ENCODE measurements at regions not wholly inside any gene's neighbourhood (a gene's known extent, or its start where the extent isn't known, plus 50 kb on each side); places are given as distances from the start of the nearest gene placed in this dataset.
"Not testable (repeated sequence)": the region's sequence is repeated elsewhere in the genome, so short reads cannot be mapped to it uniquely, and the experiment has no call there.

DNA sequence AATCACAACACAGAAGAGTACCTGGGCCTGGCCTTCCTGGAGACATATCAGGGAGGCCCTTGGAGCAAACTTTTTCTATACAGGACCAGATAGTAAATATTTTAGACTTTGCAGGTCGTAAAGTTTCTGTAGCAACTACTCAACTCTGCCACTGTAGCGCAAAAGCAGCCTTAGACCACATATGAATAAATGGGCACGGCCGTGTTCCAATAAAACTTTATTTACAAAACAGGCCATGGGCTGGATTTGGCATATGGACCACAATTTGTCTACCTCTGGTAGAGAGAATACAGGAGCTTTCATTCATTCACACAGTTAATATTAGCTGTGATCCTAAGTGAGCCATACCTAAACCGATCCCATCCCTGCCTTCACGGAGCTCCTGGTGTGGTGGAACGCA, 98.6 kb upstream of the CAB39 start:
- H3K4me3 ChIP-seq (ENCODE audit: low read depth, low read length), result no peak overlapping the region
- TF ChIP-seq, protein P1, sequence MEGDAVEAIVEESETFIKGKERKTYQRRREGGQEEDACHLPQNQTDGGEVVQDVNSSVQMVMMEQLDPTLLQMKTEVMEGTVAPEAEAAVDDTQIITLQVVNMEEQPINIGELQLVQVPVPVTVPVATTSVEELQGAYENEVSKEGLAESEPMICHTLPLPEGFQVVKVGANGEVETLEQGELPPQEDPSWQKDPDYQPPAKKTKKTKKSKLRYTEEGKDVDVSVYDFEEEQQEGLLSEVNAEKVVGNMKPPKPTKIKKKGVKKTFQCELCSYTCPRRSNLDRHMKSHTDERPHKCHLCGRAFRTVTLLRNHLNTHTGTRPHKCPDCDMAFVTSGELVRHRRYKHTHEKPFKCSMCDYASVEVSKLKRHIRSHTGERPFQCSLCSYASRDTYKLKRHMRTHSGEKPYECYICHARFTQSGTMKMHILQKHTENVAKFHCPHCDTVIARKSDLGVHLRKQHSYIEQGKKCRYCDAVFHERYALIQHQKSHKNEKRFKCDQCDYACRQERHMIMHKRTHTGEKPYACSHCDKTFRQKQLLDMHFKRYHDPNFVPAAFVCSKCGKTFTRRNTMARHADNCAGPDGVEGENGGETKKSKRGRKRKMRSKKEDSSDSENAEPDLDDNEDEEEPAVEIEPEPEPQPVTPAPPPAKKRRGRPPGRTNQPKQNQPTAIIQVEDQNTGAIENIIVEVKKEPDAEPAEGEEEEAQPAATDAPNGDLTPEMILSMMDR (IDR thresholded peaks at IDR 0.05; ENCODE audit: insufficient read depth, low read depth, low read length), result no peak
- DNase-seq (ENCODE audit: low read depth), result no peak

DNA sequence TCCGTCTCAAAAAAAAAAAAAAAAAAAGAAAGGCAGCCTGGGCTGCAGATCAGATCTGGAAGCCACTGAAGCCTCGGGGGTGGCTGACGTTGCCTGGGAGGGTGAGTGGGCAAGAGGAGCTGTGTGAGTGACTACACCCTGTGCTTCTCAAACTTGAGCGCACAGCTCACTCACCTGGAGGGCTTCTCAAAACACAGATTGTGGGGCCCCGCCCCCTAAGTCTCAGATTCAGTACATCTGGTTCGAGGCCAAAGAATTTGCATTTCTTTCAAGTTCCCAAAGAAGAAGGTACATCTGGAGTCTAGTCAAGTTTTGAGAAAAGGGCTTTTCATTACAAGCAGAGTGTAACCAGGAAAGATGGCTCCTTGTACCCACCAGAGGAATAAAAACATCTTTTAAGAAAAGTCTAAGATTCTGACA, 97.7 kb upstream of the CAB39 start:
- TF ChIP-seq, protein P1 (IDR thresholded peaks at IDR 0.05; ENCODE audit: insufficient read depth, low read depth, low read length), result no peak
- no peak for DNase-seq (ENCODE audit: low read depth)

DNA sequence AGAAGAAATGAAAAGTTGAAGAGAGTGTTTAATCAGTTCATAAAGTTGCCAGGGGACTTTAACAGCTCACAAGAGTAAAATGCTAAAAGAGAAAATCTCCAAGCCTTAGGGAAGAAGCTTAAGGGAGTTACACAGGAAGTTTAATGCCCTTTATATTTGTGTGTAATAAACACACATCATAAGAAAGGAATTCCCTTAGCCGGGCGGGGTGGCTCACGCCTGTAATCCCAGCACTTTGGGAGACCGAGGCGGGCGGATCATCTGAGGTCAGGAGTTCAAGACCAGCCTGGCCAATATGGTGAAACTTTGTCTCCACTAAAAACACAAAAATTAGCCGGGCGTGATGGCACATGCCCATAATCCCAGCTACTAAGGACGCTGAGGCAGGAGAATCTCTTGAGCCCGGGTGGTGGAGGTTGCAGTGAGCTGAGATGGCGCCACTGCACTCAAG, 95.4 kb upstream of the CAB39 start:
- H3K4me3 ChIP-seq (ENCODE audit: low read depth, low read length), result not testable (repeated sequence)
- DNase-seq (ENCODE audit: low read depth), result peak; percentile 82

More for the DNA sequence above, 97.7 kb upstream of the CAB39 start:
- no peak overlapping the region for H3K4me3 ChIP-seq (ENCODE audit: low read depth, low read length)

DNA sequence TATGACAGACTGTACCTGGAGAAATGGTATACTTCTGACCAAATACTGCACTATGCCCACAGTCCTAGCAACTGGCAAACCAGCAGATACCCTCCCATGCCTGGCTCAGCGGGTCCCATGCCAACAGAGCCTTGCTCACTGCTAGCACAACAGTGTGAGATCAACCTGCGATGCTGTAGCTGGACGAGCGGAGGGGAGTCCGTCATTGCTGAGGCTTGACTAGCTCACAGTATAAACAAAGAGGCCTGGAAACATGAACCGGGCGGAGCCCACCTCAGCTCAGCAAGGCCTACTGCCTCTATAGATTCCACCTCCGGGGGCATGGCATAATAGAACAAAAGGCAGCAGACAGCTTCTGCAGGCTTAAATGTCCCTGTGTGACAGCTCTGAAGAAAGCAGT, 93.2 kb upstream of the CAB39 start:
- TF ChIP-seq, protein P1 (IDR thresholded peaks at IDR 0.05; ENCODE audit: insufficient read depth, low read depth, low read length), result no peak
- no peak for DNase-seq (ENCODE audit: low read depth)
- no peak overlapping the region for H3K4me3 ChIP-seq (ENCODE audit: low read depth, low read length)

DNA sequence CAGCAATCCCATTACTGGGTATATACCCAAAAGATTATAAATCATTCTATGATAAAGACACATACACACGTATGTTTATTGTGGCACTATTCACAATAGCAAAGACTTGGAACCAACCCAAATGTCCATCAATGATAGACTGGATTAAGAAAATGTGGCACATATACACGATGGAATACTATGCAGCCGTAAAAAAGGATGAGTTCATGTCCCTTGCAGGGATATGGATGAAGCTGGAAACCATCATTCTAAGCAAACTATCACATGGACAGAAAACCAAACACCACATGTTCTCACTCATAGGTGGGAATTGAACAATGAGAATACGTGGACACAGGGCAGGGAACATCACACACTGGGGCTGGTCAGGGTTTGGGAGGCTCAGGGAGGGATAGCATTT, 87.4 kb upstream of the CAB39 start:
- not testable (repeated sequence) for DNase-seq (ENCODE audit: low read depth); H3K4me3 ChIP-seq (ENCODE audit: low read depth, low read length)

DNA sequence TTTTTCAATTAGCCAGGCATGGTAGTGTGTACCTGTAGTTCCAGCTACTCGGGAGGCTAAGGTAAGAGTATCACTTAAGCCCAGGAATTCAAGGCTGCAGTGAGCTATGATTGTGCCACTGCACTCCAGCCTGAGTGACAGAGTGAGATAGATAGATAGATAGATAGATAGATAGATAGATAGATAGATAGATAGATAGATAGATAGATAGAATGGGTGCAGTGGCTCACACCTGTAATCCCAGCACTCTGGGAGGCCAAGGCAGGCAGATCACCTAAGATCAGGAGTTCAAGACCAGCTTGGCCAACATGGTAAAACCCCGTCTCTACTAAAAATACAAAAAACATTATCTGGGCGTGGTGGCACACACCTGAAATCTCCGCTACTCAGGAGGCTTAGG, 85.6 kb upstream of the CAB39 start:
- not testable (repeated sequence) for DNase-seq (ENCODE audit: low read depth); H3K4me3 ChIP-seq (ENCODE audit: low read depth, low read length)

DNA sequence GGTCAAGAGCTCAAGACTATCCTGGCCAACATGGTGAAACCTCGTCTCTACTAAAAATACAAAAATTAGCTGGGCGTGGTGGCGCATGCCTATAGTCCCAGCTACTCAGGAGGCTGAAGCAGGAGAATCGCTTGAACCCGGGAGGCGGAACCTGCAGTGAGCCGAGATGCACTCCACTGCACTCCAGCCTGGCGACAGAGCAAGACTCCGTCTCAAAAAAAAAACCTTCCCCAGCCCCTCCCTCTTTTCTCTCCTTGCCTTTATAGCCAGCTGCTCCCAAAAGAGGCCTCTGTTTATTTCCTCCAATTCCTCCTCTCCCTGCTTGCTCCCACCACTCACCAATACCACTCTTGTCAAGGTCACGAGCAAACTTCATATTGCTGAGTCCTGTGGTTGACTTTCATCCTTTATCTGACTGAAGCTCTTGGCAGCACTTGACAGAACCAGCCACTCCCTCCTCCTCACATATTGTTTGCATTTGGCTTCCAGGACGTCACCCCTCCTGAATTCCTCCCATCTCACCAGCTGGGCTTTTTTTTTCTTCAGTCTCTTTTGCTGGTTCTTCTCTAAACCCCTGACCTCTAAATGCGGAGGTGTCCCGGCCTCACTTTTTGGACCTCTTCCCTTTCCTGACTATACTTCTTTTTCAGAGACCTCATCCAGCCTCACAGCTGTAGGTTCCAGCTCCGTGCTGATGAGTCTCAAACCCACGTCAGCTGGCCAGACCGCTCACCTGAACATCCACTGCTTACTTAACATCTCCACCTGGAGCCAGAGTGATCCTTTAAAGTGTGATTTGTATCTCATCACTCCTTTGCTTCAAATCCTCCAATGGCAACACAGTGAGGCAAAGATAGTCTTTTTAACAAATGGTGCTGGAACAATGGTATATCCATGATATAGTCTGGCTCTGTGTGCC, 84.6 kb upstream of the CAB39 start:
- H3K4me3 ChIP-seq (ENCODE audit: low read depth, low read length), result no peak overlapping the region
- DNase-seq (ENCODE audit: low read depth), result peak; percentile 58
- TF ChIP-seq, protein P1 (IDR thresholded peaks at IDR 0.05; ENCODE audit: insufficient read depth, low read depth, low read length), result no peak

DNA sequence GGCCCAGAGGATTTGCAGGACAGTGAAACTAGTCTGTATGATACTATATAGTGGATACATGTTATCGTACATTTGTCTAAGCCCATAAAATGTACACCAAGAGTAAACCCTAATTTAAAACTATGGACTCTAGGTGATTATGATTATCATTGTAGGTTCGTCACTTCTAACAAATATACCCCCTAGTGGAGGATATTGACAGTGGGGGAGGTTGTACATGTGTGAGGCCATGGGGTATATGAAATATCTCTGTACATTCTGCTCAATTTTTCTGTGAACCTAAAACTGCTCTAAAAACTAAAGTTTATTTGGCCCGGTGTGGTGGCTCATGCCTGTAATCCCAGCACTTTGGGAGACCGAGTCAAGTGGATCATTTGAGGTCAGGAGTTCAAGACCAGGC, 81.2 kb upstream of the CAB39 start:
- TF ChIP-seq, protein P1 (IDR thresholded peaks at IDR 0.05; ENCODE audit: insufficient read depth, low read depth, low read length), result no peak
- no peak for DNase-seq (ENCODE audit: low read depth)
- no peak overlapping the region for H3K4me3 ChIP-seq (ENCODE audit: low read depth, low read length)
